ENCODE measurements at regions not wholly inside any gene's neighbourhood (a gene's known extent, or its start where the extent isn't known, plus 50 kb on each side); places are given as distances from the start of the nearest gene placed in this dataset.

- no peak for TF ChIP-seq REST (IDR thresholded peaks at IDR 0.05; ENCODE audit: insufficient read depth in 1 of 2, low read depth in 2 of 2, low read length in 2 of 2)
- no peak for TF ChIP-seq POLR2AphosphoS5 (IDR thresholded peaks at IDR 0.05; ENCODE audit: low read depth, low read length)
- TF ChIP-seq FOXP2 (optimal IDR thresholded peaks at IDR 0.05; ENCODE audit: borderline replicate concordance, extremely low read depth, extremely low read length, insufficient read depth): no peak
- no peak for TF ChIP-seq SIN3A (IDR thresholded peaks at IDR 0.05; ENCODE audit: borderline replicate concordance, insufficient read depth, low read length)
- no peak for TF ChIP-seq TAF1 (IDR thresholded peaks at IDR 0.05; ENCODE audit: borderline replicate concordance, insufficient read depth, low read length)
These were observed 51.0 kb upstream of the TMEM97 start for GRCh38 chr17:28267720-28268609.

DNA sequence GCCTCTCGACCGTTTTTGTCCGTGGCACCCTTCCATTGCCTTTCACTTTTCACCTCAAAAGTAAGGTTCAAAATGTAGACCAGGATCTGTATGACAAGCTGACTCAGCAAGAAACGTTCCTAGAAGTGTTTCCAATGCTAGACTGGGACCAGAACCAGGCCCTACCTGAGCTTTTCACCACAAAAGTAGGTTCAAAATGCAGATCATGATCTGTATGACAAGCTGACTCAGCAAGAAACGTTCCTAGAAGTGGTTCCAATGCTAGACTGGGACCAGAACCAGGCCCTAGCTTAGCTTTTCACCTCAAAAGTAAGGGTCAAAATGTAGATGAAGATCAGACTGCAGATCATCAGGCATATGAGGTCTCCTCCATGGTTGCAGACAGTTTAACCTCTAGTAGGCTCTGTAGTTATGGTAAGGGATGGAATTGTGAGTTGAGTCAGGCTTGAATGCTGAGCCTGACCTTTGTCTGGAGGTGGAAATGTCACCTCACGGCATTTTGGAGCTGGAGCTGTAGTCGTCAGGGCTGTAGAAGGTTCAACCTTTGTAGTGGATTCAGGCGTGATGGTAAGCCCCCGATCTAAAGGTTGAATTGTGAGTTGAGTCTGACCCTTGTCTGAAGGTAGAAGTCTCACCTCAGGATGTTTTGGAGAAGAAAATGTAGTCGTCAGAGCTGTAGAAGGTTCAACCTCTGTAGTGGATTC lies 50.2 kb upstream of the TMEM97 start:
- TF ChIP-seq TAF1 (IDR thresholded peaks at IDR 0.05; ENCODE audit: borderline replicate concordance, insufficient read depth, low read length): no peak
- TF ChIP-seq POLR2AphosphoS5 (IDR thresholded peaks at IDR 0.05; ENCODE audit: low read depth, low read length): no peak
- no peak for TF ChIP-seq FOXP2 (optimal IDR thresholded peaks at IDR 0.05; ENCODE audit: borderline replicate concordance, extremely low read depth, extremely low read length, insufficient read depth)
- TF ChIP-seq REST (IDR thresholded peaks at IDR 0.05; ENCODE audit: insufficient read depth in 1 of 2, low read depth in 2 of 2, low read length in 2 of 2): no peak
- no peak for TF ChIP-seq SIN3A (IDR thresholded peaks at IDR 0.05; ENCODE audit: borderline replicate concordance, insufficient read depth, low read length)

Data from PFSK-1 (cell line).